Neutrophil (primary cell): ENCODE measurements at regions not wholly inside any gene's neighbourhood (a gene's known extent, or its start where the extent isn't known, plus 50 kb on each side); places are given as distances from the start of the nearest gene placed in this dataset.
"Not testable (repeated sequence)": the region's sequence is repeated elsewhere in the genome, so short reads cannot be mapped to it uniquely, and the experiment has no call there.

Experiments used
- H3K27ac ChIP-seq: fragments of 200-600 bp; sonication (generic); 2 replicates; pipeline ENCODE4 v1.5.1; 2016; ENCODE audit warnings: mild to moderate bottlenecking, moderate library complexity
- H3K27me3 ChIP-seq: fragments of 200-600 bp; sonication (generic); 2 replicates; pipeline ENCODE4 v1.6.0; 2016; ENCODE audit warnings: mild to moderate bottlenecking
- H3K36me3 ChIP-seq: fragments of 200-600 bp; sonication (generic); 2 replicates; pipeline ENCODE4 v1.5.1; 2017
- H3K4me1 ChIP-seq, 2 experiments: fragments of 200-600 bp in 1 of 2; sonication (generic) in 1 of 2; 1 replicate in 1 of 2; 2 replicates in 1 of 2; pipeline versions ENCODE4 v1.5.1 to v1.6.1; 2013 to 2016; ENCODE audit warnings: low read depth in 1 of 2, low read length in 1 of 2, mild to moderate bottlenecking in 1 of 2, moderate library complexity in 1 of 2; ENCODE audit not compliant: control insufficient read depth in 1 of 2, insufficient read depth in 1 of 2
- H3K4me3 ChIP-seq, 2 experiments: fragments of 200-600 bp in 1 of 2; sonication (generic) in 1 of 2; 1 replicate in 1 of 2; 2 replicates in 1 of 2; pipeline ENCODE4 v1.5.1; 2013 to 2016; ENCODE audit warnings: low read depth in 1 of 2, low read length in 1 of 2, mild to moderate bottlenecking in 1 of 2, moderate library complexity in 1 of 2
- H3K9me3 ChIP-seq: fragments of 200-600 bp; sonication (generic); 2 replicates; pipeline ENCODE4 v1.5.1; 2016
- CTCF ChIP-seq: fragments of 200-600 bp; sonication (generic); IDR thresholded peaks from 2 replicates; pipeline ENCODE4 v1.5.1; 2016; ENCODE audit warnings: antibody characterized with exemption

GRCh38 chr5:101024299-101024698 is 121.2 kb upstream of the ST8SIA4 start:
- Histone ChIP-seq H3K4me3 (no peak overlapping the region), H3K4me1 (no peaks in the 10 kb centered on the region), H3K9me3 (no peaks in the 10 kb centered on the region), H3K27me3 (no peaks in the 10 kb centered on the region), H3K36me3 (no peaks in the 10 kb centered on the region), H3K27ac (no peak overlapping the region)
- TF ChIP-seq CTCF, result no peak

- no peak for TF ChIP-seq CTCF
- H3K4me1 ChIP-seq, result no peaks in the 10 kb centered on the region
- no peak overlapping the region for H3K27ac ChIP-seq
- no peaks in the 10 kb centered on the region for H3K27me3 ChIP-seq
- H3K4me3 ChIP-seq, result no peak overlapping the region
- no peaks in the 10 kb centered on the region for H3K9me3 ChIP-seq
- no peaks in the 10 kb centered on the region for H3K36me3 ChIP-seq
Observed at GRCh38 chr5:101018299-101018698, 115.2 kb upstream of the ST8SIA4 start.

DNA sequence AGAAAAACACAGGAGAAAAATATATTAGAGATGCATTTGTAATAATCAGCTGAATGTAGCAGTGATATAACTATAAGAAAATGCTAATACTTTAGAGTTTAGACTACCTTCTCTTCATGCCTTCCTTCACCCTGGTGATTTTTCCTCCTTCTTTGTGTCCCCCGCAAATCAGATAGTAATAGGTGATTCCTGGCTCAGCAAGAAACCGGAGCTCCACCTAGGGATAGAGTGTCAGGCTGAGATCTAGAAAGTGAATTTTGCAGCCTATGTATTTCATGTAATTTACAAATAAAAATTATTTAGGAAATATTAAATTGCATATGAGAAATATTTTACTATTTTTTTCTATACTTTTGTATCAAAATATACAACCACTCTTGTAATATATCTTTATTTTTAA is 109.8 kb upstream of the ST8SIA4 start:
- H3K36me3 ChIP-seq, result no peaks in the 10 kb centered on the region
- no peak overlapping the region for H3K27ac ChIP-seq
- no peak for TF ChIP-seq CTCF

GRCh38 chr5:101009758-101010519 is 106.9 kb upstream of the ST8SIA4 start:
- H3K9me3 ChIP-seq, result no peaks in the 10 kb centered on the region
- no peak overlapping the region for H3K4me3 ChIP-seq
- no peaks in the 10 kb centered on the region for H3K27me3 ChIP-seq
- no peak for TF ChIP-seq CTCF
- H3K4me1 ChIP-seq, result no peaks in the 10 kb centered on the region
- H3K36me3 ChIP-seq, result no peaks in the 10 kb centered on the region
- H3K27ac ChIP-seq, result no peak overlapping the region

More for the DNA sequence above, 109.8 kb upstream of the ST8SIA4 start:
- Histone ChIP-seq H3K4me3 (no peak overlapping the region), H3K4me1 (no peaks in the 10 kb centered on the region), H3K9me3 (no peaks in the 10 kb centered on the region), H3K27me3 (no peaks in the 10 kb centered on the region)

DNA sequence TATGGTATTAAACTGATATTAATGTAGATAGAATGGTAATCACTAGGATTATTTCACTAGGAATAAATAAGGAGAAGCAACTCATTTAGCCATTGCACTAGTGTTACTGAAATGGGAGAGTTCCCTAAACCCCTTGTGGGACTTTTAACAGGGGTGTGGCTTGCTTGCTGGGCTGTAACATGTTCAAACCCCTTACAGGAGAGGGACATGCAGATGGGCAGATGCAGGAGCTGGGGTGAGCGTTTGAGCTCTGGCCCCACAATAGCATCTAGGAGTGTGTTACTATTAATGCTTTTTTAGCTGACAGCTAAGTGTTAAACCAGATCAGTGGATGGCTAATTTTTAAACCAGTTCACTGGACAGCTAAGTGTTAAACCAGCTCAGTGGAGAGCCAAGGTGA is 89.3 kb upstream of the ST8SIA4 start:
- H3K36me3 ChIP-seq, result no peaks in the 10 kb centered on the region
- H3K4me3 ChIP-seq, result no peak overlapping the region
- no peaks in the 10 kb centered on the region for H3K4me1 ChIP-seq
- H3K27ac ChIP-seq, result no peak overlapping the region
- no peaks in the 10 kb centered on the region for H3K27me3 ChIP-seq
- H3K9me3 ChIP-seq, result no peaks in the 10 kb centered on the region
- no peak for TF ChIP-seq CTCF

- not testable (repeated sequence) for H3K36me3 ChIP-seq, H3K4me1 ChIP-seq, H3K4me3 ChIP-seq, H3K9me3 ChIP-seq, H3K27me3 ChIP-seq, H3K27ac ChIP-seq
Observed at GRCh38 chr5:100983601-100984000, 80.5 kb upstream of the ST8SIA4 start.
